Loucy (cell line): ENCODE measurements at regions not wholly inside any gene's neighbourhood (a gene's known extent, or its start where the extent isn't known, plus 50 kb on each side); places are given as distances from the start of the nearest gene placed in this dataset.

Experiments
- H2AFZ ChIP-seq: fragments of 200-600 bp; sonication (generic); 2 replicates; pipeline ENCODE4 v1.6.0; 2016; ENCODE audit warnings: antibody characterized with exemption, mild to moderate bottlenecking, low read length, moderate library complexity
- H3F3A ChIP-seq: fragments of 200-600 bp; 2 replicates; pipeline ENCODE4 v1.6.0; 2016; ENCODE audit warnings: antibody characterized with exemption, low read depth, mild to moderate bottlenecking
- H3K27me3 ChIP-seq: fragments of 200-600 bp; sonication (generic); 2 replicates; pipeline ENCODE4 v1.6.1; 2014; ENCODE audit warnings: low read length, mild to moderate bottlenecking; ENCODE audit not compliant: insufficient read depth, poor library complexity, severe bottlenecking
- H3K36me3 ChIP-seq: fragments of 200-600 bp; sonication (generic); 2 replicates; pipeline ENCODE4 v1.6.1; 2016; ENCODE audit warnings: low read length; ENCODE audit not compliant: insufficient read depth
- H3K4me1 ChIP-seq: fragments of 200-600 bp; sonication (generic); 2 replicates; pipeline ENCODE4 v1.5.1; 2014; ENCODE audit warnings: low read length, mild to moderate bottlenecking; ENCODE audit not compliant: insufficient read depth, poor library complexity, severe bottlenecking
- H3K4me2 ChIP-seq: fragments of 200-600 bp; sonication (generic); 2 replicates; pipeline ENCODE4 v1.6.0; 2014; ENCODE audit warnings: antibody characterized with exemption, low read length, low read depth, mild to moderate bottlenecking; ENCODE audit not compliant: poor library complexity, severe bottlenecking
- H3K4me3 ChIP-seq: fragments of 200-600 bp; sonication (generic); 2 replicates; pipeline ENCODE4 v1.5.1; 2014; ENCODE audit warnings: low read length, mild to moderate bottlenecking, mixed read lengths; ENCODE audit not compliant: poor library complexity, severe bottlenecking
- H3K79me2 ChIP-seq: fragments of 200-600 bp; sonication (generic); 2 replicates; pipeline ENCODE4 v1.6.1; 2014; ENCODE audit warnings: low read length; ENCODE audit not compliant: insufficient read depth
- H3K9ac ChIP-seq: fragments of 200-600 bp; sonication (generic); 2 replicates; pipeline ENCODE4 v1.6.0; 2014; ENCODE audit warnings: mild to moderate bottlenecking, low read depth, low read length, moderate library complexity; ENCODE audit not compliant: poor library complexity, severe bottlenecking
- H3K9me2 ChIP-seq: fragments of 200-600 bp; sonication (generic); replicated peaks from 2 replicates; pipeline ENCODE4 v1.6.1; 2016; ENCODE audit warnings: low read depth, low read length, mixed read lengths
- H3K9me3 ChIP-seq: fragments of 200-600 bp; sonication (generic); 2 replicates; pipeline ENCODE4 v1.6.1; 2014; ENCODE audit warnings: mild to moderate bottlenecking, antibody characterized with exemption, low read length, low read depth; ENCODE audit not compliant: insufficient read depth
- H4K20me1 ChIP-seq: fragments of 200-600 bp; sonication (generic); 2 replicates; pipeline ENCODE4 v1.6.0; 2014; ENCODE audit warnings: antibody characterized with exemption, low read length, mild to moderate bottlenecking; ENCODE audit not compliant: insufficient read depth, poor library complexity, severe bottlenecking
- CTCF ChIP-seq: fragments of 200-600 bp; sonication (generic); conservative IDR thresholded peaks from 2 replicates; pipeline ENCODE4 v1.5.1; 2014; ENCODE audit warnings: mild to moderate bottlenecking, antibody characterized with exemption, low read length
- EZH2phosphoT487 ChIP-seq: fragments of 200-600 bp; IDR thresholded peaks from 2 replicates; pipeline ENCODE4 v1.6.1; 2018; ENCODE audit warnings: antibody characterized with exemption, mild to moderate bottlenecking, moderate library complexity, borderline replicate concordance

- Histone ChIP-seq H2AFZ (no peak overlapping the region), H3F3A (no peaks in the 10 kb centered on the region), H3K4me3 (no peak overlapping the region), H3K36me3 (no peaks in the 10 kb centered on the region), H3K9me2 (no peaks in the 10 kb centered on the region), H3K79me2 (no peaks in the 10 kb centered on the region), H3K9ac (no peak overlapping the region), H3K4me2 (no peak overlapping the region), H3K27me3 (no peaks in the 10 kb centered on the region), H3K9me3 (no peaks in the 10 kb centered on the region), H4K20me1 (no peaks in the 10 kb centered on the region), H3K4me1 (no peaks in the 10 kb centered on the region)
- no peak for TF ChIP-seq EZH2phosphoT487
- TF ChIP-seq CTCF: no peak
These were observed 1565.5 kb upstream of the AGA start for GRCh38 chr4:179007755-179008154.

- Histone ChIP-seq H3K4me3 (no peak overlapping the region), H3K79me2 (no peaks in the 10 kb centered on the region), H3F3A (no peaks in the 10 kb centered on the region), H3K9me2 (no peaks in the 10 kb centered on the region), H3K4me2 (no peak overlapping the region), H3K27me3 (no peaks in the 10 kb centered on the region), H3K9me3 (no peaks in the 10 kb centered on the region), H3K36me3 (no peaks in the 10 kb centered on the region), H3K4me1 (no peaks in the 10 kb centered on the region), H2AFZ (no peak overlapping the region), H3K9ac (no peak overlapping the region), H4K20me1 (no peaks in the 10 kb centered on the region)
- TF ChIP-seq CTCF: no peak
- TF ChIP-seq EZH2phosphoT487: no peak
These were observed 1575.3 kb upstream of the AGA start for GRCh38 chr4:179017581-179017980.

- no peaks in the 10 kb centered on the region; the same call in 1 of the 2 replicates for H3K9me2 ChIP-seq
- no peak overlapping the region for H3K9ac ChIP-seq
- H3K4me1 ChIP-seq: no peaks in the 10 kb centered on the region
- H3K36me3 ChIP-seq: no peaks in the 10 kb centered on the region
- H3K79me2 ChIP-seq: no peaks in the 10 kb centered on the region
- H3K4me2 ChIP-seq: no peak overlapping the region
- no peaks in the 10 kb centered on the region for H4K20me1 ChIP-seq
- H3K4me3 ChIP-seq: no peak overlapping the region
- no peaks in the 10 kb centered on the region for H3K9me3 ChIP-seq
- no peaks in the 10 kb centered on the region for H3F3A ChIP-seq
- TF ChIP-seq CTCF (no peak), EZH2phosphoT487 (no peak)
- no peak overlapping the region for H2AFZ ChIP-seq
- H3K27me3 ChIP-seq: no peaks in the 10 kb centered on the region
These were observed 1585.3 kb upstream of the AGA start for GRCh38 chr4:179027569-179027968.
